KOPT-K1 (cell line): ENCODE measurements at regions not wholly inside any gene's neighbourhood (a gene's known extent, or its start where the extent isn't known, plus 50 kb on each side); places are given as distances from the start of the nearest gene placed in this dataset.

Source experiments
- H3K27ac ChIP-seq: fragments of 200-600 bp; sonication (generic); 2 replicates; pipeline ENCODE4 v1.5.1; 2016; ENCODE audit warnings: antibody characterized with exemption, mild to moderate bottlenecking, low read depth, low read length; ENCODE audit not compliant: poor library complexity, severe bottlenecking
- H3K36me3 ChIP-seq: fragments of 200-600 bp; sonication (generic); 2 replicates; pipeline ENCODE4 v1.5.1; 2017; ENCODE audit warnings: antibody characterized with exemption, mild to moderate bottlenecking, low read length, moderate library complexity; ENCODE audit not compliant: insufficient read depth
- H3K9me3 ChIP-seq: fragments of 200-600 bp; sonication (generic); 2 replicates; pipeline ENCODE4 v1.5.1; 2017; ENCODE audit warnings: antibody characterized with exemption, low read length, mild to moderate bottlenecking; ENCODE audit not compliant: insufficient read depth, poor library complexity, severe bottlenecking

DNA sequence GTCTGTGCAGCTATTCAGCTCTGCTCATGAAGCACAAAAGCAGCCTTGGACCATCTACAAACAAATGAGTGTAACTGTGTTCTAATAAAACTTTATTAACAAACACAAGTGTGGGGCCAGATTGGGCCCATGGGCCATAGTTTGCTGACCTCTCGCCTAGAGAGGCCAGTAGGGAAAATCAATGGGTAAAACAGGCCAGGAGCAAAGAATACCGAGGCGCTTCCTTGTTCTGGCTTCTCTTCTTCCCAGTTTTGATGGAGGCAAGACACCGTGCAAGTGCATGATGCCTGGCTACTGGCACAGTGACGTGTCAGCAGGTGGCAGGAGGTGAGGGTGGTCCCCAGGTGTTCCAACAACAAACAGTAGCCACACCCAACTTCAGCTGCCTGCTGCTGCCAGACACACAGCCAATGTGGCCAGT lies 94.3 kb upstream of the SDK1 start:
- H3K27ac ChIP-seq, result no peak overlapping the region
- no peaks in the 10 kb centered on the region for H3K36me3 ChIP-seq
- H3K9me3 ChIP-seq, result no peaks in the 10 kb centered on the region

DNA sequence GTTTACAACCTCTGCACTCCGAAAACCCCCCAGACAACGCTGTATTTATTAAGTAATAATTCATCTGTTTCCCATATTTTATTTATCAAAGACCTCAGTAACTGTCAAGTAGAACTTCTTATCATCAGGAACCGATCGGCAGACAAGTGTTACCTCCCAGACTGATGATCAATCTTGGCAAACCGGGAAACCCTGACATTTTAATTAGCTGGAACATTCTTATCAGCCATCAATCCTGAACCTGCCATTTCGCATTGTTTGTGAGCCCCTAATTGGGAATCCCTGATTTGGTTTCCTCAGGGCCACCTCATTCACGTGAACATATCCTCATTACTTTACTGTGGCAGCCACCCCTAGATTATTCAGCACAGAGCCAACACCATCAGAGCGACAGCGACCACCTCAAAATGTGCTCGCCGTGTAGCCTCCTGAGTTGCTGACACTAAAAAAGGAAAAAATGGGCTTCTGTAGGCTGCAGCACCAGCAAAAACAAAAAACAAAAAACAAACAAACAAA lies 93.6 kb upstream of the SDK1 start:
- Histone ChIP-seq H3K27ac (no peak overlapping the region), H3K9me3 (no peaks in the 10 kb centered on the region), H3K36me3 (no peaks in the 10 kb centered on the region)

DNA sequence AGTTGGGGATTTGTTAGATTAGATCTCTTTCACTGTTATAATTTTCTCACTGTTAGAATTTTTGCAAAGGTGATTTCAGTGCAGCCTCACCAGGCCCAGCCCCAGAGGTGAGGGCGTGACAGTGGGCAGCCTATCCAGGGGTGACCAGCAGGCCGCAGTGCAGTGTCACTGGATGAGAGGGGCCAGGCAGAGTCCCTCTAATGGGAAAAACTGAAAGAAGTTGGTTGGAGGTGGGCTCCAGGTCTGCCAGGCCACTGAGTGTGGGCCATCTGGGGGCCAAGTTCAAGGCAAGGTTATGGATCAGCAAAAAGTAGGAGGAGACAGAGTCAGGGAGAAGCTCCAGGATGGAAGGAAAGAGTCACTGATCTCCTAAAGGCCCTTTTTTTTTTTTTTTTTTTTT lies 90.5 kb upstream of the SDK1 start:
- Histone ChIP-seq H3K27ac (no peak overlapping the region), H3K36me3 (no peaks in the 10 kb centered on the region), H3K9me3 (no peaks in the 10 kb centered on the region)

DNA sequence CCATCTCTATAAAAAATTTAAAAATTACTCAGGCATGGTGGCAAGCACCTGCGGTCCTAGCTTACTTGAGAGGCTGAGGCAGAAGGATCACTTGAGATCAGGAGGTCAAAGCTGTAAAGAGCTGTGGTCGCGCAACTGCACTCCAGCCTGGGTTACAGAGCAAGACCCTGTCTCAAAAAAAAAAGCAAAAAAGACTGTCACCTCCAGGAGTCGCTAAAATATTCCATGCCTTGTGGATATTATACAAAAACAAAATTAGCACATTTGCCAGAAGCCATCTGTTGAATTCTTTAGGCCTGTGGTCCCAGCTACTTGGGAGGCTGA lies 87.0 kb upstream of the SDK1 start:
- H3K36me3 ChIP-seq, result no peaks in the 10 kb centered on the region
- H3K27ac ChIP-seq, result no peak overlapping the region
- H3K9me3 ChIP-seq, result no peaks in the 10 kb centered on the region

DNA sequence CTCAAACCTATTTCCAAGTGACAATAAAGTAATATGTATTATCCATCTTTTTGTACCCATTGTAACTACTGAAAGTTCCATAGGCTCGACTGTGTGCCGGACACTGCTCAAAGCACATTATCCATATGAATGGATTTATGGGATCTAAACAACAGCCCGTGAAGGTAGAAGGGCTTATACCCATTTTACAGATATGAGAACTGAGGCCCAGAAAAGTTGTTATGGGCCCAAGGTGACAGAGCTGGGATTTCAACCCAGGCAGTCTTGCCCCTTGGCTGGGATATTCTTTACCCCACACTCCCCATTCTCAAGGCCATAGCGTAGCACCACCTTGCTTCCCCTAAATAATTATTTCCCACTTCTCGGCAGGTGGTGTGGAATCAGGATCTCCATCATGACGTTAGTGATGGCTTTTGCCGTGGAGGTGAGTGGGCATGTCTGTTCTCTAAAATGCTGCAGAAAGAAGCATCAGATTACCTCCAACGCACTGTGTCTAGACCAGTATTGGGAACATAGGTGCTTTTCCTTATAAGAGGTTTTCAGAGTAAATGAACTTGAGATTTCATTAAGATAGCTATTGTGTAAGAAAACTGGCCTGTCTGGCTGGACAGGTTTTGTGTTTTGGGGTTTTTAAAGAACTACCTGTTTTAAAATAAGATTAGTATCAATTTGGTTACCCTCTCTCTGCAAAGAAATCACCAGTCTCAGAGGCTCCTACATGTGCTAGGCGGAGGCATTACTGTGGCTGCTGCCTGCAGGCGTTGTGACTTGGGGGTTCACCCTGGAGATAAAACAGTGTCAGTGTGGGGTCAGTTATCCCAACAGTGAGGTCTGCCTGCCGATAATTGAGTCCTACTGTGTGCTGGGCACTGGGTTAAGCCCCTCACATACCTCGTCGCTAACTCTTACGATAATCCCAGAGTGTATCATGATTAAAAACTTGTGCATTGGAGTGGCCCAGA lies 85.1 kb upstream of the SDK1 start:
- H3K27ac ChIP-seq, result no peak overlapping the region
- H3K9me3 ChIP-seq, result no peaks in the 10 kb centered on the region
- no peaks in the 10 kb centered on the region for H3K36me3 ChIP-seq

DNA sequence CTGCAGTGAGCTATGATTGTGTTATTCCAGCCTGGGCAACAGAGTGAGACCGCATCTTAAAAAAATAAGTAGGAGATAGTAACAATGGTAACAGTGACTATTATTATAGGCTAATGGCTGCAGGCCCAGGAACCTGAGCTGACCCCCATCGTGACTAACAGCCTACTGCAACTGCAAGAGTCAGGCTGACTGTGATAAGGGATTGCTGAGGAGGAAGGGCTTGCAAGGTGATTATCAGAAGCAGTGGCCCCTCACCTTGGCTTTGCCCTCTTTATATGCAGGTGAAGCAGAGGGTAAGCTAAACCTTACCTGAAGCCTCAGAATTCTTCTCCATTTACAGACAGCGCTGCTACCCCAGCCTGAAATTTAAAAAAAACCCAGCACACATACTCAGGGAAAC lies 83.9 kb upstream of the SDK1 start:
- Histone ChIP-seq H3K9me3 (no peaks in the 10 kb centered on the region), H3K36me3 (no peaks in the 10 kb centered on the region), H3K27ac (no peak overlapping the region)

DNA sequence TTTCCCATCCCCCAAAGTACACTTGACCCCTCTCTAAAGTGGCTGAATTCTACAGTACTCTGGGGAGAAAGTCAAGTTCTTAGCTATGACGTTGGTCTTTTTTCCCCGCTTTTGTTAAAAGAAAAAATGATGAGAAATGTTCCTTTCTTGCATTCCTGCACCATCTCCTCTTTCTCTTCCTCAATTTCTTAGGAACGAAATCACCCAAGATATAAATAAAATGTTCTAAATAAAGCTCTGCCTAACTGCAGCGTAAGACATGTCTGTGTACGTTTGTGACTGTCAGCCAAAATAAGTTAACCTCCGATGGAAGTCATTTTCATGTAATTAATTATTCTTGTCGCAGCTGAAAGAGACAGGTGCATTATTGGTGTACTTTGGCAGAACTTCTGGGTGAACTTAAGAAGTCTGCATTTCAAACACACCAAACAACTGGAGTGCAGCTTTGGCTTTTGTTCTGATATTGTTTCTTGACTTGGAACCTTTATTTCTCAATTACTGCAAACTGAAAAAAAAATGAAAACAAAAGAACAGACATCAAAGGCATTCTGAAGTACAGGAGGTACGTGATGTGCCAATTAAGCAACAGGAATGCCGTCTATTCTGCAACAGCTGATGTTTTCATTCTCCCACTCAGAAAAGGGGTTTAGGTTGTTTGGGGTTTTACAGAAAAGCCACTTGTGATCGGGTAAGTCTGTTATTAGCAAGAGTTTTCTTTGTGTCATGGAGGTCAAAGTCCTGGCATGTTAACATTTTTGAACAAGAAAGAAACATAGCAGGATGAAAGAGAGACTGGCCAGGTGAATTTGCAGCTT lies 82.4 kb upstream of the SDK1 start:
- H3K27ac ChIP-seq, result no peak overlapping the region
- H3K36me3 ChIP-seq, result no peaks in the 10 kb centered on the region
- no peaks in the 10 kb centered on the region for H3K9me3 ChIP-seq

DNA sequence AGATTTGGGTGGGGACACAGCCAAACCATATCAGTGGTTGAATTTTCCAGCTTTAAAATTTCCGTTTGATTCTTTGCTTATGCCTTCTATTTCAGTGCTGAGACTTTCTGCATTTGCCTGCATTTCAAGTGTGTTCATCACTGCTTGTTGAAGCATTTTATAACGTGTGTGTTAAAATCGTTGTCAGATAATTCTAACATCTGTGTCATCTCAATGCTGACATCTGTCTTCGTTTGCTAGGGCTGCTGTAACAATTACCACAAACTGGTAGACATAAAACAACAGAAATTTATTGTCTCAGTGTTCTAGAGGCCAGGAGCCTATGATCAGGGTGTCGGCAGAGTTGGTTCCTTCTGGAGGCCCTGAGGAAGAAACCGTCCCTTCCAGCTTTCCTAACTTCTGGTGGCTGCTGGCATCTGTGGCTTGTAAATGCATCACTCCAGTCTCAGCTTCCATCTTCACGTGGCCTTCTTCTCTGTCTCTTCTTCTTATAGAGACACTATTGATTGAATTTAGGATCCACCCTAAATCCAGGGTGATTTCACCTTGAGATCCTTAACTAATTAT lies 71.1 kb upstream of the SDK1 start:
- H3K9me3 ChIP-seq, result peaks cover 5% of the 10 kb centered on the region
- no peak overlapping the region for H3K27ac ChIP-seq
- no peaks in the 10 kb centered on the region for H3K36me3 ChIP-seq

DNA sequence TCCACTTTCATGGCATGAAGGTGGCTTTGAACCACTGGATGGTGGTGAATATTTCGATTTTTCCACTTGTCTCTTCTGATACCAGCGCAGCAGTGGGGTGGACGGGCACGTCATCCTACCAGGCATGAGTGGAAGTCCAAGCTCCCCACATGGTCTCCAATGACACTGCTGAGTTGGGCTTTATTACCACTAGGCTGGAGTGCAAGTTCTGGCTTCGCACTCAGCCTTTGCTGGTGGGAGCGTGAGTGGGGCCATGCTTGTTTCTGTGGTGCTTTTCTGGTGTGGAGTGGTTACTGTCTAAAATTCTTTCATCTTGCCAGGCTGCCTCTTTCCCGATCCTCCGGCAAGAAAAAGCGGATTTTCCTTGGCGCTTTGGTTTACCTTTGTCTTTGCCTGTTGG lies 70.1 kb upstream of the SDK1 start:
- H3K9me3 ChIP-seq, result peaks cover 10% of the 10 kb centered on the region
- no peak overlapping the region for H3K27ac ChIP-seq
- no peaks in the 10 kb centered on the region for H3K36me3 ChIP-seq

DNA sequence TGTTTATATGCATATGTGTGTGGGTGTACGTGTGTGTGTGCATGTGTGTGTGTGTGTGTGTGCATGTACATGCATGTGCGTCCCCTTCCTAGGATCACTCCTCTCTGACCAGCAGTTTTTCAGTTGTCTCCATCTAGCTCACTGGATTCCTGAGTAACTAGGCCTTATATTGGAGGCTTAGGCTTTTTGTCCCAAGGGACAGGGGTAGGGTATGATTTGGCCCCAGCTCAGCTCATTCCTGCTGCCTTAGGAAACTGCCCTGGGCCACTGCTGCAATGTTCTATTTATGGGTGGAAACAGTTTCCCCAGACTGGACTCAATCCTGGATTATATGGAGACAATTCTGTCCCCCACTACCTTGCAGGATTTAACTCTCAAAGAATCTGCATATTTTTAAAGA lies 68.8 kb upstream of the SDK1 start:
- no peaks in the 10 kb centered on the region for H3K36me3 ChIP-seq
- peaks cover 19% of the 10 kb centered on the region for H3K9me3 ChIP-seq
- no peak overlapping the region for H3K27ac ChIP-seq

DNA sequence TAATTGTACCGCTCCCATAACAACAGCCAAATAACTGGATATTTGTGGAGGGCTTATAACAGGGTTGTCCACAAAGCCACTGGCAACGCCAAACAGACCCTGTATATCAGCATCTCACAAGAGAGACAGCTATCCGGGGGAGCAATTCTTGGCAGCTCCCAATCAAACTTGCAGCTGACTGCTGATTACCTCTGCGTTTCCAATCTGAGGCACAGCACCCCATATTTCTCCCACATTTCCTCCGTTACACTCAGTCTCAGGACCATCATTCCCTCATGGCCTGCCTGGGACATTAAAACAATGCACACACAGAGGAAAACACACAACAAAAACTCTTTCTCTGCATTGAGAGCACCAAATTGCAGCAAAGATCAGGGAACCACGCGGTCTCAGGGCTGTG lies 67.8 kb upstream of the SDK1 start:
- H3K36me3 ChIP-seq, result no peaks in the 10 kb centered on the region
- peaks cover 19% of the 10 kb centered on the region for H3K9me3 ChIP-seq
- no peak overlapping the region for H3K27ac ChIP-seq

DNA sequence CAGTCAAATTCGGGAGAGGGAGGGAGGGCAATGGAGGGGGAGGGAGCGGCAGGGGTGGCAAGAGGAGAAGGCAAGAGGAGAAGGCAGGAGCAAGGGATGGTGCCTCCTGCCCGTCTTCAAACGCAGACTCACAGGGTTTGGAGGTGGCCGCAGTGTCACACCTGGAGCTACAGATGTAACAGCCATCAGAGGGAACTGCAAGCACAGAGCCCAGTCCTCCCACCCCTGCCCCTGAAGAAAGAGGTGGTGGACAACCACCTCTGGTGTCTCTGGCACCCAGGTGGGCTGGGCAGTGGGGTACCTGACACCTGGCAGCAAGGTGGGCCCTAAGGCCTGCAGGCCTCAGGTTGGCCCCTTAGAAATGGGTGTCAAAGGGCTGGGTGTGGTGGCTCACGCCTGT lies 67.0 kb upstream of the SDK1 start:
- H3K9me3 ChIP-seq, result peaks cover 19% of the 10 kb centered on the region
- H3K27ac ChIP-seq, result no peak overlapping the region
- H3K36me3 ChIP-seq, result no peaks in the 10 kb centered on the region

DNA sequence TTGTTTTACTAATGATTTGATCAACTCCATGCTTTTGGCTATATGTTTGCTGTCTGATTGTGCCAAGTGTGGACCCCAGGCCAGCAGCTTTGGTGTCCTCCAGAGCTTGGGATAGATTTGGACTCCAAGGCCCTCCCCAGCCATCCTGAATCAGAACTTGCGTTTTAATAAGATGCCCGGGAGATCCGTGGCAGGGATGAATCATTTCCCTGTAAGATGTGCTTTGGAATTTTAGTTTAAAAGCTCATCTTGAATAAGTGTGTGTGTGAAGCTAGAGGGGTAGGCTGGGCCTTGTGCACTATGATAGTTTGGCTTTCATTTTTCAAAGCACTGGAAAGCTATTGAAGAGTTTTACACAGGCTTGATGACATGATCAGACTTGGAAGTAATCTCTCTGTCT lies 66.2 kb upstream of the SDK1 start:
- Histone ChIP-seq H3K36me3 (no peaks in the 10 kb centered on the region), H3K9me3 (peaks cover 19% of the 10 kb centered on the region), H3K27ac (no peak overlapping the region)

DNA sequence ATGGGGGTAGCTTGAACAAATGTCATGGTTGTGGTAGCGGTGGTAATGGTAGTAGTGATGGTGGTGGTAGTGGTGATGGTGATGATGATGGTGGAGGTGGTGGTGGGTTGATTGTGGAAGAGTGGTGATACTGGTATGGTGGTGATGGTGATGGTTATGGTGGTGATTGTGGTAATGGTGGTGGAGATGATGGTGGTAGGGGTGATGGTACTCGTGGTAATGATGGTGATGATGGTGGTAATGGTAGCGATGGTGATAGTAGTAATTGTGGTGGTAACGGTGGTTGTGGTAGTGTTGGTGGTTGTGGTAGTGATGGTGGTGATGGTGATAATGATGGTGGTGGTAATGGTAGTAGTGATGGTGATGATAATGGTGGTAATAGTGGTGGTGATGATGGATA lies 65.7 kb upstream of the SDK1 start:
- Histone ChIP-seq H3K27ac (no peak overlapping the region), H3K36me3 (no peaks in the 10 kb centered on the region), H3K9me3 (peaks cover 19% of the 10 kb centered on the region)

DNA sequence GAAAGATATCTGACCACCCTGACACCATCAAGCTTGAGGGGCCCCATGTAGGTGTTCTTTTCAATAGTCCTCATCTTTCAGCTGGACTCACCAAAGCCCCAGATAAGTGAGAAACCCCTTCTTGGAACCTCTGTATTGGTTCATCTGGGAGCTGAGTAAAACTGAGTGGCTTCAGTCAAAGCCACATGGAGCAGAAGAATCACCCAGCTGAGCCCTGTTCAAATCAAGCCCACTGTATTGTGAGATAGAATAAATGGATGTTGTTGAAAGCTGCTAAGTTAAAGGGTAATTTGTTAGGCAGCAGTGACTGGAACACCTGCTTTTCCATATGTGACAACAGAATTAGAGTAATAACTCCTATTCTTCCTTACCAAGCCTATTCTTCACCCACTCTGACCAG lies 64.8 kb upstream of the SDK1 start:
- peaks cover 19% of the 10 kb centered on the region for H3K9me3 ChIP-seq
- H3K27ac ChIP-seq, result no peak overlapping the region
- H3K36me3 ChIP-seq, result no peaks in the 10 kb centered on the region
